ENCODE measurements at regions not wholly inside any gene's neighbourhood (a gene's known extent, or its start where the extent isn't known, plus 50 kb on each side); places are given as distances from the start of the nearest gene placed in this dataset.
"Not testable (repeated sequence)": the region's sequence is repeated elsewhere in the genome, so short reads cannot be mapped to it uniquely, and the experiment has no call there.

GRCh38 chr7:65475734-65476319 is 102.2 kb downstream of the ZNF92 start:
- no peak for DNase-seq
- Histone ChIP-seq H3K4me1 (ENCODE audit: insufficient read depth) (no peaks in the 10 kb centered on the region), H3K36me3 (no peaks in the 10 kb centered on the region), H3K9me3 (no peaks in the 10 kb centered on the region), H3K4me3 (no peak overlapping the region), H3K27ac (no peak overlapping the region), H3K27me3 (no peaks in the 10 kb centered on the region)
- TF ChIP-seq, protein P1, sequence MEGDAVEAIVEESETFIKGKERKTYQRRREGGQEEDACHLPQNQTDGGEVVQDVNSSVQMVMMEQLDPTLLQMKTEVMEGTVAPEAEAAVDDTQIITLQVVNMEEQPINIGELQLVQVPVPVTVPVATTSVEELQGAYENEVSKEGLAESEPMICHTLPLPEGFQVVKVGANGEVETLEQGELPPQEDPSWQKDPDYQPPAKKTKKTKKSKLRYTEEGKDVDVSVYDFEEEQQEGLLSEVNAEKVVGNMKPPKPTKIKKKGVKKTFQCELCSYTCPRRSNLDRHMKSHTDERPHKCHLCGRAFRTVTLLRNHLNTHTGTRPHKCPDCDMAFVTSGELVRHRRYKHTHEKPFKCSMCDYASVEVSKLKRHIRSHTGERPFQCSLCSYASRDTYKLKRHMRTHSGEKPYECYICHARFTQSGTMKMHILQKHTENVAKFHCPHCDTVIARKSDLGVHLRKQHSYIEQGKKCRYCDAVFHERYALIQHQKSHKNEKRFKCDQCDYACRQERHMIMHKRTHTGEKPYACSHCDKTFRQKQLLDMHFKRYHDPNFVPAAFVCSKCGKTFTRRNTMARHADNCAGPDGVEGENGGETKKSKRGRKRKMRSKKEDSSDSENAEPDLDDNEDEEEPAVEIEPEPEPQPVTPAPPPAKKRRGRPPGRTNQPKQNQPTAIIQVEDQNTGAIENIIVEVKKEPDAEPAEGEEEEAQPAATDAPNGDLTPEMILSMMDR (IDR thresholded peaks at IDR 0.05) = no peak
- TF ChIP-seq EP300 (IDR thresholded peaks at IDR 0.05) = no peak
- no peak for TF ChIP-seq POLR2A (IDR thresholded peaks at IDR 0.05)
- 53 to 63% (median 63%) methylated on average over 8 of the region's 8 CpGs for WGBS, 3 donors
- intact Hi-C loops (cut with DNase I) = no loop called here

DNA sequence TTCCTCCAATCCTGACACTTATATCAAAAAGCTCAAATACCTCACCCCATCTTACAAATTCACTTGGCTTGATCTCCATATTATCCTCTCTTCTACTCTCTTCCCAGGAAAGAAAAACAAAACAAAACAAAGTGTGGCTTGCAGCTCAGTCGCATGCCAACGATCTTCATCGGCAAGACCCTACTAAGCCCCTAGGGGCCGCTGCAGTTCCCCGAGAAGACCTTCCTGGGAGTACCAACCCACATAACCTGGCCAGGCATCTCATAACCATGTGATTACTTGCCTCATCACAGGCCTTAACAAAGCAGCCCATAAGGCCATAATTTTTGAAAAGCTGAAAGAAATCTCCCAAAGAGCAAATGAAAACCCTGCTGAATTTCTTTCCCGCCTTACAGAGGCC is 103.7 kb downstream of the ZNF92 start:
- Histone ChIP-seq H3K9me3 (no peaks in the 10 kb centered on the region), H3K27ac (no peak overlapping the region), H3K27me3 (no peaks in the 10 kb centered on the region), H3K4me3 (no peak overlapping the region), H3K36me3 (no peaks in the 10 kb centered on the region), H3K4me1 (ENCODE audit: insufficient read depth) (no peaks in the 10 kb centered on the region)
- intact Hi-C loops (cut with DNase I) = no loop called here
- TF ChIP-seq POLR2A (IDR thresholded peaks at IDR 0.05) = no peak
- no peak for DNase-seq
- 44 to 60% (median 48%) methylated on average over 6 of the region's 6 CpGs for WGBS, 3 donors

DNA sequence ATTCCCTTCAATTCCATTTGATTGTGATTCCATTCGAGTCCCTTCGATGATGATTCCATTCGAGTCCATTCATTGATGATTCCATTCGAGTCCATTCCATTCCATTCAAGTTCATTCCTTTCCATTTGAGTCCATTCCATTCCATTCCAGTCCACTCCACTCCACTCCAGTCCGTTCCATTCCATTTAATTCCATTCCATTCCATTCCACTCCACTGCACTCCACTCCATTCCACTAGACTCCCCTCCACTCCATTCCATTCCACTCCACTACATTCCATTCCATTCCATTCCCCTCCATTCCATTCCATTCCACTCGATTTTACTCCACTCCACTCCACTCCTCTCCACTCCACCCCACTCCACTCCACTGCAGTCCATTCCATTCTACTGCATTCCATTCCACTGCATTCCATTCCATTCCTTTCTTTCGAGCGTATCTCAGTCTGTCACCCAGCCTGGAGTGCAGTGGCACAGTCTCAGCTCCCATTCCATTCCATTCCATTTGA is 115.7 kb downstream of the ZNF92 start:
- DNase-seq = no peak
- Histone ChIP-seq H3K4me3 (no peak overlapping the region), H3K36me3 (no peaks in the 10 kb centered on the region), H3K27ac (no peak overlapping the region), H3K4me1 (ENCODE audit: insufficient read depth) (no peaks in the 10 kb centered on the region), H3K27me3 (no peaks in the 10 kb centered on the region), H3K9me3 (peaks cover 0 to 7% of the 10 kb centered on the region in 2 donors)
- WGBS, 3 donors = 86 to 90% (median 89%) methylated on average over 8 of the region's 8 CpGs
- intact Hi-C loops (cut with DNase I) = no loop called here
- TF ChIP-seq EP300 (IDR thresholded peaks at IDR 0.05) (no peak), POLR2A (IDR thresholded peaks at IDR 0.05) (no peak)
- TF ChIP-seq, protein P1 (IDR thresholded peaks at IDR 0.05) = no peak

GRCh38 chr7:65496697-65497096 is 123.0 kb downstream of the ZNF92 start:
- H3K27me3 ChIP-seq; H3K36me3 ChIP-seq; H3K9me3 ChIP-seq; DNase-seq; H3K4me3 ChIP-seq; H3K27ac ChIP-seq; H3K4me1 ChIP-seq (ENCODE audit: insufficient read depth); intact Hi-C loops (cut with DNase I): not testable (repeated sequence)
- 75 to 91% (median 84%) methylated on average over 2 of the region's 2 CpGs for WGBS, 3 donors

- DNase-seq = no peak
- no peaks in the 10 kb centered on the region for H3K36me3 ChIP-seq
- intact Hi-C loops (cut with DNase I) = no loop called here
- H3K27ac ChIP-seq = no peak overlapping the region
- no peaks in the 10 kb centered on the region for H3K4me1 ChIP-seq (ENCODE audit: insufficient read depth)
- TF ChIP-seq, protein P1 (IDR thresholded peaks at IDR 0.05) = no peak
- TF ChIP-seq EP300 (IDR thresholded peaks at IDR 0.05) = no peak
- H3K27me3 ChIP-seq = no peaks in the 10 kb centered on the region
- H3K4me3 ChIP-seq = no peak overlapping the region
- no peaks in the 10 kb centered on the region for H3K9me3 ChIP-seq
These were observed 129.9 kb downstream of the ZNF92 start for GRCh38 chr7:65503434-65504152.

- H3K27ac ChIP-seq; H3K4me3 ChIP-seq; H3K36me3 ChIP-seq; H3K4me1 ChIP-seq (ENCODE audit: insufficient read depth); H3K27me3 ChIP-seq; DNase-seq; H3K9me3 ChIP-seq; intact Hi-C loops (cut with DNase I): not testable (repeated sequence)
- 60 to 71% (median 63%) methylated on average over 1 of the region's 1 CpG for WGBS, 3 donors
These were observed 131.1 kb downstream of the ZNF92 start for GRCh38 chr7:65504504-65505319.

DNA sequence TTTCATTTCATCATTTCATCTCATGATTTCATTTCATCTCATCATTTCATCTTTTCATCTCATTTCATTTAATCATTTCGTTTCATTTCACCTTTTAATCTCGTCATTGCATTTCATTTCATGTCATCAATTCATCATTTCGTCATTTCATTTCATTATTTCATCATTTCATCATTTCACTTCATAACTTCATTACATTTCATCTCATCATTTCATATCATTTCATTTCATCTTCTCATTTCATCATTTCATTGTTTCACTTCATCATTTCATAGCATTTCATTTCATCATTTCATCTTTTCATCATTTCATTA is 131.6 kb downstream of the ZNF92 start:
- H3K4me3 ChIP-seq; H3K4me1 ChIP-seq (ENCODE audit: insufficient read depth); H3K9me3 ChIP-seq; H3K27ac ChIP-seq; H3K27me3 ChIP-seq; intact Hi-C loops (cut with DNase I); DNase-seq; H3K36me3 ChIP-seq: not testable (repeated sequence)
- 46 to 83% (median 78%) methylated on average over 3 of the region's 3 CpGs for WGBS, 3 donors

DNA sequence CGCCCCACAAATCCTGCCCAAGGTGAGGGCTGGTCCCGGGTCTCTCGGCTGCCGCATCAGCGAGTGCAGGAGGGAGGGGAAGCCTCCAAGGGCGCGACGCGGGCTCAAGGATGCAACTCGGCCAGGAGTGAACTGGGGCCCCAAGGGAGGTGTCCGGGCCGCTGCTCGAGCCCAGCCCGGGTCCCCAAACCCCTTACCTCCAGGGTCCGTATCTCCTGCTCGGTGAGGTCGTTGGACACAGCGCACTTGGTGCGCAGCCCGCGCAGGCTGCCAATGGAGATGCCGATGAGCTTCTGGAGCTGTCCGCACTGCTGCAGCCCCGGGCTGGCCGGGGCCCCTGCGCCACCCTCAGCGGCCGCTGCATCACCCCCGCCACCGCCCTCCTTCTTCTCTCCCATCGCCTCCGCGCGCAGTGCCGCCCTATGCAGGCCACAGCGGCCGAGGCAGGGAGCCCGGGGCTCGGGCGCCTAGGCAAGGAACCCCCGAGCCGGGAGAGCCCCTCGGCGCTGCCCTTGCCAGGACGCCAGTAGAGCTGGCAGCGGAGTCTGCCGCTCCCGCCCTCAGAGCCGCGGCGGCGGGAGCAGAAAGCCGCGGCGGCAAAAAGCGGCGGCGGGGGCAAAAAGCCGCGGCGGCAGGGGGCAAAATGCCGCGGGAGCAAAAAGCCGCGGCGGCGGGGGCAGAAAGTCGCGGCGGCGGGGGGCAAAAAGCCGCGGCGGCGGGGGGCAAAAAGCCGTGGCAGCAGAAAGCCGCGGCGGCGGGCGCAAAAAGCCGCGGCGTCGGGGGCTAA is 135.1 kb downstream of the ZNF92 start:
- peak in 2 of 5 donors; percentile 8 to 19 for DNase-seq
- H3K36me3 ChIP-seq; H3K27me3 ChIP-seq; H3K9me3 ChIP-seq; intact Hi-C loops (cut with DNase I); H3K27ac ChIP-seq; H3K4me1 ChIP-seq (ENCODE audit: insufficient read depth): not testable (repeated sequence)
- WGBS, 3 donors = 2 to 5% (median 3%) methylated on average over 6 to 67 of the region's 85 CpGs
- peak overlapping the region; percentile 38 for H3K4me3 ChIP-seq
